ENCODE measurements at regions not wholly inside any gene's neighbourhood (a gene's known extent, or its start where the extent isn't known, plus 50 kb on each side); places are given as distances from the start of the nearest gene placed in this dataset.

GRCh38 chr17:71334048-71334751, 786.6 kb upstream of the SOX9 start:
- Histone ChIP-seq H3K27me3 (ENCODE audit: insufficient read depth, low read length) (no peaks in the 10 kb centered on the region), H3K79me2 (ENCODE audit: insufficient read depth, low read length) (no peaks in the 10 kb centered on the region), H3K4me2 (ENCODE audit: low read length) (no peak overlapping the region), H3K4me1 (ENCODE audit: insufficient read depth, low read length, severe bottlenecking) (no peaks in the 10 kb centered on the region), H2AFZ (ENCODE audit: low read length) (no peak overlapping the region), H3K9me2 (ENCODE audit: low read depth, low read length) (no peaks in the 10 kb centered on the region), H3F3A (ENCODE audit: insufficient read depth, low read length) (no peaks in the 10 kb centered on the region), H3K27ac (ENCODE audit: low read depth, low read length, poor library complexity, severe bottlenecking) (no peak overlapping the region), H3K36me3 (ENCODE audit: insufficient read depth, low read length) (no peaks in the 10 kb centered on the region), H4K20me1 (ENCODE audit: insufficient read depth, low read length) (no peaks in the 10 kb centered on the region), H3K9me3 (ENCODE audit: low read length) (no peaks in the 10 kb centered on the region), H3K4me3 (ENCODE audit: low read depth, low read length, poor library complexity, severe bottlenecking) (no peak overlapping the region), H3K9ac (ENCODE audit: low read length) (no peak overlapping the region)
- TF ChIP-seq CTCF (IDR thresholded peaks at IDR 0.05; ENCODE audit: low read length), result no peak
- no peak for TF ChIP-seq EZH2 (IDR thresholded peaks at IDR 0.05; ENCODE audit: borderline replicate concordance, low read length)

- Histone ChIP-seq H3K27me3 (ENCODE audit: insufficient read depth, low read length) (no peaks in the 10 kb centered on the region), H3K4me3 (ENCODE audit: low read depth, low read length, poor library complexity, severe bottlenecking) (no peak overlapping the region), H3K27ac (ENCODE audit: low read depth, low read length, poor library complexity, severe bottlenecking) (no peak overlapping the region), H3K9ac (ENCODE audit: low read length) (no peak overlapping the region), H3K9me2 (ENCODE audit: low read depth, low read length) (no peaks in the 10 kb centered on the region), H3K36me3 (ENCODE audit: insufficient read depth, low read length) (no peaks in the 10 kb centered on the region), H3K79me2 (ENCODE audit: insufficient read depth, low read length) (no peaks in the 10 kb centered on the region), H3F3A (ENCODE audit: insufficient read depth, low read length) (no peaks in the 10 kb centered on the region), H4K20me1 (ENCODE audit: insufficient read depth, low read length) (no peaks in the 10 kb centered on the region), H3K4me2 (ENCODE audit: low read length) (no peak overlapping the region), H2AFZ (ENCODE audit: low read length) (no peak overlapping the region), H3K4me1 (ENCODE audit: insufficient read depth, low read length, severe bottlenecking) (no peaks in the 10 kb centered on the region), H3K9me3 (ENCODE audit: low read length) (no peaks in the 10 kb centered on the region)
- TF ChIP-seq CTCF (IDR thresholded peaks at IDR 0.05; ENCODE audit: low read length), result no peak
- no peak for TF ChIP-seq EZH2 (IDR thresholded peaks at IDR 0.05; ENCODE audit: borderline replicate concordance, low read length)
Measured at GRCh38 chr17:71335212-71335611, 785.6 kb upstream of the SOX9 start.

GRCh38 chr17:71337938-71338337, 782.9 kb upstream of the SOX9 start:
- H3K9me2 ChIP-seq (ENCODE audit: low read depth, low read length), result no peaks in the 10 kb centered on the region
- no peaks in the 10 kb centered on the region for H3F3A ChIP-seq (ENCODE audit: insufficient read depth, low read length)
- TF ChIP-seq CTCF (IDR thresholded peaks at IDR 0.05; ENCODE audit: low read length) (no peak), EZH2 (IDR thresholded peaks at IDR 0.05; ENCODE audit: borderline replicate concordance, low read length) (no peak)
- H3K4me3 ChIP-seq (ENCODE audit: low read depth, low read length, poor library complexity, severe bottlenecking), result no peak overlapping the region
- H3K27ac ChIP-seq (ENCODE audit: low read depth, low read length, poor library complexity, severe bottlenecking), result no peak overlapping the region
- no peaks in the 10 kb centered on the region for H3K9me3 ChIP-seq (ENCODE audit: low read length)
- H3K4me2 ChIP-seq (ENCODE audit: low read length), result no peak overlapping the region
- no peaks in the 10 kb centered on the region for H4K20me1 ChIP-seq (ENCODE audit: insufficient read depth, low read length)
- no peaks in the 10 kb centered on the region for H3K36me3 ChIP-seq (ENCODE audit: insufficient read depth, low read length)
- no peaks in the 10 kb centered on the region for H3K79me2 ChIP-seq (ENCODE audit: insufficient read depth, low read length)
- H3K4me1 ChIP-seq (ENCODE audit: insufficient read depth, low read length, severe bottlenecking), result no peaks in the 10 kb centered on the region
- no peaks in the 10 kb centered on the region for H3K27me3 ChIP-seq (ENCODE audit: insufficient read depth, low read length)
- no peak overlapping the region for H2AFZ ChIP-seq (ENCODE audit: low read length)
- no peak overlapping the region for H3K9ac ChIP-seq (ENCODE audit: low read length)

Data from OCI-LY1 (cell line).